ENCODE measurements at regions not wholly inside any gene's neighbourhood (a gene's known extent, or its start where the extent isn't known, plus 50 kb on each side); places are given as distances from the start of the nearest gene placed in this dataset.

DNA sequence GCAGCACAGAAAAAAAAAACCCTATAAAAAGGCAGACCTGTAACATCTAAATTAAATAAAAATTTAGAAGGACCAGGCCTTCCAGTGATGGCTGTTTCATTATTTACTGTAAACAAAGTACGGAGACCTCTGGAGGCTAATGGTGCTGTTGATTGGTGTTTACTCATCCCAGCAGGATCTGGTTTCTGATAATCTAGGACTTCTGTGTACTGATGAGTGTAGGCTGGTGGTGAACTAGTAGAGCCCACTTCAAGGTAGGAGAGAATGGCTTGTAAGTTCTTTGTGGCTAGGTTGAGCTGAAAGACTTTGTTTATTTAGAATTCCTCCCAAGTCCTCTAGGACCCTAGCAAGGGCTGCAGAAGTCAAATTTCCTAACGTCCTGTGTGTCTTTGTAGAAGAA, 398.1 kb upstream of the PITX2 start:
- TF ChIP-seq CTCF (IDR thresholded peaks at IDR 0.05) (no peak), POLR2A (IDR thresholded peaks at IDR 0.05) (no peak)
